Calu3 (cell line): ENCODE measurements at regions not wholly inside any gene's neighbourhood (a gene's known extent, or its start where the extent isn't known, plus 50 kb on each side); places are given as distances from the start of the nearest gene placed in this dataset.

Experiments used
- BruUV-seq: library from RNA; stranded (reverse); fragments of 400-500 nt; replicated peaks from 2 replicates; lab custom pipeline; 2021; lab: Mats Ljungman, UMichigan
- CTCF ChIA-PET: fragments of 300-600 bp; sonication (Branson Sonifier 250); formaldehyde crosslinking; loops from one replicate; lab custom pipeline; 2022; ENCODE audit warnings: antibody characterized with exemption; lab: Charles Lee
- DNase-seq: peaks from one replicate; pipeline ENCODE4 v3.0.0; 2022
- H3K27ac Mint-ChIP-seq: one replicate; pipeline ENCODE4 v1.8.0; 2022; ENCODE audit warnings: mixed read lengths; ENCODE audit not compliant: unreplicated experiment
- H3K27me3 Mint-ChIP-seq: one replicate; pipeline ENCODE4 v1.8.0; 2022; ENCODE audit warnings: mixed read lengths; ENCODE audit not compliant: unreplicated experiment
- H3K36me3 Mint-ChIP-seq: one replicate; pipeline ENCODE4 v1.8.0; 2022; ENCODE audit warnings: mild to moderate bottlenecking, moderate library complexity, mixed read lengths; ENCODE audit not compliant: insufficient read depth, unreplicated experiment
- H3K4me1 Mint-ChIP-seq: one replicate; pipeline ENCODE4 v1.8.0; 2022; ENCODE audit warnings: mild to moderate bottlenecking, low read depth, mixed read lengths; ENCODE audit not compliant: unreplicated experiment
- H3K4me3 Mint-ChIP-seq: one replicate; pipeline ENCODE4 v1.8.0; 2022; ENCODE audit warnings: mild to moderate bottlenecking, low read depth, moderate library complexity, mixed read lengths; ENCODE audit not compliant: unreplicated experiment
- H3K9me3 Mint-ChIP-seq: one replicate; pipeline ENCODE4 v1.8.0; 2022; ENCODE audit warnings: low read depth, mixed read lengths; ENCODE audit not compliant: unreplicated experiment
- intact Hi-C: fragments of 100-400 bp; cut with micrococcal nuclease; formaldehyde crosslinking; loops from one replicate; pipeline ENCODE4 v1.10.0; 2022; ENCODE audit not compliant: unreplicated experiment
- TF ChIP-seq, protein P1 (sequence below): fragments of 200-600 bp; IDR thresholded peaks from one replicate; pipeline ENCODE4 v1.8.0; 2022; ENCODE audit warnings: antibody characterized with exemption; ENCODE audit not compliant: unreplicated experiment

GRCh38 chr10:123513870-123514269 is 152.3 kb upstream of the GPR26 start:
- no TSS peak for BruUV-seq
- H3K27ac Mint-ChIP-seq: no peak overlapping the region
- CTCF ChIA-PET: no interaction called here

GRCh38 chr10:123514996-123515395 is 151.2 kb upstream of the GPR26 start:
- H3K9me3 Mint-ChIP-seq: no peaks in the 10 kb centered on the region
- TF ChIP-seq, protein P1, sequence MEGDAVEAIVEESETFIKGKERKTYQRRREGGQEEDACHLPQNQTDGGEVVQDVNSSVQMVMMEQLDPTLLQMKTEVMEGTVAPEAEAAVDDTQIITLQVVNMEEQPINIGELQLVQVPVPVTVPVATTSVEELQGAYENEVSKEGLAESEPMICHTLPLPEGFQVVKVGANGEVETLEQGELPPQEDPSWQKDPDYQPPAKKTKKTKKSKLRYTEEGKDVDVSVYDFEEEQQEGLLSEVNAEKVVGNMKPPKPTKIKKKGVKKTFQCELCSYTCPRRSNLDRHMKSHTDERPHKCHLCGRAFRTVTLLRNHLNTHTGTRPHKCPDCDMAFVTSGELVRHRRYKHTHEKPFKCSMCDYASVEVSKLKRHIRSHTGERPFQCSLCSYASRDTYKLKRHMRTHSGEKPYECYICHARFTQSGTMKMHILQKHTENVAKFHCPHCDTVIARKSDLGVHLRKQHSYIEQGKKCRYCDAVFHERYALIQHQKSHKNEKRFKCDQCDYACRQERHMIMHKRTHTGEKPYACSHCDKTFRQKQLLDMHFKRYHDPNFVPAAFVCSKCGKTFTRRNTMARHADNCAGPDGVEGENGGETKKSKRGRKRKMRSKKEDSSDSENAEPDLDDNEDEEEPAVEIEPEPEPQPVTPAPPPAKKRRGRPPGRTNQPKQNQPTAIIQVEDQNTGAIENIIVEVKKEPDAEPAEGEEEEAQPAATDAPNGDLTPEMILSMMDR: no peak
- CTCF ChIA-PET: no interaction called here
- H3K27me3 Mint-ChIP-seq: peaks cover 32% of the 10 kb centered on the region
- BruUV-seq: no TSS peak
- H3K27ac Mint-ChIP-seq: no peak overlapping the region
- intact Hi-C loops: no loop called here
- H3K36me3 Mint-ChIP-seq: no peaks in the 10 kb centered on the region
- DNase-seq: no peak
- H3K4me3 Mint-ChIP-seq: no peak overlapping the region
- no peaks in the 10 kb centered on the region for H3K4me1 Mint-ChIP-seq

More at GRCh38 chr10:123513870-123514269, 152.3 kb upstream of the GPR26 start:
- Mint-ChIP-seq H3K9me3 (no peaks in the 10 kb centered on the region), H3K4me3 (no peak overlapping the region), H3K27me3 (peaks cover 39% of the 10 kb centered on the region), H3K36me3 (no peaks in the 10 kb centered on the region), H3K4me1 (no peaks in the 10 kb centered on the region)
- TF ChIP-seq, protein P1: no peak
- DNase-seq: no peak
- intact Hi-C loops: no loop called here

GRCh38 chr10:123515661-123516060 is 150.5 kb upstream of the GPR26 start:
- BruUV-seq: no TSS peak
- Mint-ChIP-seq H3K27me3 (peaks cover 25% of the 10 kb centered on the region), H3K27ac (no peak overlapping the region), H3K36me3 (no peaks in the 10 kb centered on the region), H3K9me3 (no peaks in the 10 kb centered on the region), H3K4me3 (no peak overlapping the region), H3K4me1 (no peaks in the 10 kb centered on the region)
- TF ChIP-seq, protein P1: no peak
- intact Hi-C loops: no loop called here
- DNase-seq: no peak
- CTCF ChIA-PET: no interaction called here

GRCh38 chr10:123516291-123516690 is 149.9 kb upstream of the GPR26 start:
- TF ChIP-seq, protein P1: no peak
- Mint-ChIP-seq H3K9me3 (no peaks in the 10 kb centered on the region), H3K36me3 (no peaks in the 10 kb centered on the region), H3K4me3 (no peak overlapping the region), H3K4me1 (no peaks in the 10 kb centered on the region), H3K27ac (no peak overlapping the region), H3K27me3 (peaks cover 22% of the 10 kb centered on the region)
- DNase-seq: no peak
- no TSS peak for BruUV-seq
- CTCF ChIA-PET: no interaction called here
- intact Hi-C loops: no loop called here
